ENCODE measurements at regions not wholly inside any gene's neighbourhood (a gene's known extent, or its start where the extent isn't known, plus 50 kb on each side); places are given as distances from the start of the nearest gene placed in this dataset.

DNA sequence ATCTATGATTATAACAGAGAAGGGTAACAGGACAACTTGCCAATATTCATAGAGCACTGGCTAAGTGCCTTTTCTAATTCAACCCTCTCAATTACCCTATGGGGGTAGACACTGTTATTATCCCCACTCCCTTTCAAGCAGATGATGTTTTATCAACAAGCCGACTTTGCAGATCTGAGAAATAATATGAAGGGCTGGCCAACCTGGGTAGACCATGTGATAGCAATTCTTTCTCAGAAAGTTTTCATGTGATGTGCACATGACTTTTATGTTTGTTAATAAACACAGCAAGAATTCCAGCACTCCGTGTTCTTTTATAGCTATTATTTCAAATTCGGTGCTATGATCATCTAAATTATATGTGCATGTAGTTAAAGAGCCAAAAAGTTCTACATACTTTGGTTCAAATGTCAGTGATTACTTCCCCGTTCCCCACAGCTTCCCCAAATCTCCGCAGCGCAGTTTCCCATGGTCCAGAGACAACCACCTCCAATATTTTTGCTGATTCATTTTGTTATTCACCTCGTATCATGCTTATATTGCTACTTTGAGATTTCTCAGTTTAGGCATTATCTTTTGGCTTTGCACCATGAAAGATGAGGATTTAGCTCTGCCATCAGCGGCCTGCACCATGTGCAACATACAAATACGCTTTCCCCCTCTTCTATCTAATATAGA, 96.7 kb upstream of the GADD45A start (continued):
- TF ChIP-seq NR2C1 (IDR thresholded peaks at IDR 0.05) (no peak), GABPA (IDR thresholded peaks at IDR 0.05; ENCODE audit: low read depth) (no peak)

GRCh38 chr1:67589519-67590233, 95.3 kb upstream of the GADD45A start:
- FAIRE-seq (no peak), DNase-seq (ENCODE audit: low read depth, low spot score) (no peak), ATAC-seq (no peak)
- H4K20me1 ChIP-seq (ENCODE audit: control insufficient read depth, insufficient read depth): no peaks in the 10 kb centered on the region
- WGBS (ENCODE audit: insufficient coverage, insufficient replicate concordance, low lambda C conversion rate, missing lambda C conversion rate): 42% methylated on average over 7 of the region's 8 CpGs
- no TSS peak for BruUV-seq (replicated peaks)
- no peaks in the 10 kb centered on the region; the same call in 2 of the 3 replicates for H3K9me3 ChIP-seq (replicated peaks; ENCODE audit: control insufficient read depth, insufficient read depth, low read length)
- H3K4me3 ChIP-seq: no peak overlapping the region
- no peak overlapping the region for H3K9ac ChIP-seq (ENCODE audit: control insufficient read depth, insufficient read depth, low read length)
- no peak overlapping the region for H3K4me2 ChIP-seq (ENCODE audit: control insufficient read depth, insufficient read depth)
- H3K36me3 ChIP-seq (ENCODE audit: control insufficient read depth in 2 of 2, insufficient read depth in 2 of 2, low read length in 1 of 2): no peaks in the 10 kb centered on the region
- ChIA-PET CTCF (interaction anchor here (1.8 to 1.9 kb wide), 2 partner anchors 28 to 171 kb away, joined by 5 read pairs; no protein-coding TSS in a partner anchor), SMC1A (ENCODE audit: uncharacterized antibody, unreplicated experiment) (no interaction called here), POLR2A (no interaction called here), RAD21 (ENCODE audit: unreplicated experiment) (no interaction called here)
- in situ Hi-C loops (cut with MboI) (no loop called here), intact Hi-C loops (cut with micrococcal nuclease; ENCODE audit: unreplicated experiment) (no loop called here)
- H3K27ac ChIP-seq (ENCODE audit: control insufficient read depth, insufficient read depth): no peak overlapping the region
- peaks cover 0 to 3% of the 10 kb centered on the region in 2 experiments; a peak in 1 of 4 replicates for H3K27me3 ChIP-seq (replicated peaks in 1 of 2; ENCODE audit: control insufficient read depth in 2 of 2, insufficient read depth in 2 of 2, low read length in 1 of 2)
- H2AFZ ChIP-seq (ENCODE audit: control insufficient read depth, low read depth, low read length): no peak overlapping the region
- H3K79me2 ChIP-seq (ENCODE audit: control insufficient read depth, insufficient read depth, low read length): no peaks in the 10 kb centered on the region
- H3K4me1 ChIP-seq (ENCODE audit: control insufficient read depth, insufficient read depth, low read length): no peaks in the 10 kb centered on the region
- TF ChIP-seq CBFB (IDR thresholded peaks at IDR 0.05; ENCODE audit: low read depth): no peak
- TF ChIP-seq SIX5 (IDR thresholded peaks at IDR 0.05; ENCODE audit: low read depth, low read length, severe bottlenecking): no peak
- no peak for TF ChIP-seq HCFC1 (IDR thresholded peaks at IDR 0.05; ENCODE audit: low read length)
- TF ChIP-seq, protein P1, sequence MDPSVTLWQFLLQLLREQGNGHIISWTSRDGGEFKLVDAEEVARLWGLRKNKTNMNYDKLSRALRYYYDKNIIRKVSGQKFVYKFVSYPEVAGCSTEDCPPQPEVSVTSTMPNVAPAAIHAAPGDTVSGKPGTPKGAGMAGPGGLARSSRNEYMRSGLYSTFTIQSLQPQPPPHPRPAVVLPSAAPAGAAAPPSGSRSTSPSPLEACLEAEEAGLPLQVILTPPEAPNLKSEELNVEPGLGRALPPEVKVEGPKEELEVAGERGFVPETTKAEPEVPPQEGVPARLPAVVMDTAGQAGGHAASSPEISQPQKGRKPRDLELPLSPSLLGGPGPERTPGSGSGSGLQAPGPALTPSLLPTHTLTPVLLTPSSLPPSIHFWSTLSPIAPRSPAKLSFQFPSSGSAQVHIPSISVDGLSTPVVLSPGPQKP (IDR thresholded peaks at IDR 0.05; ENCODE audit: low read depth, low read length): no peak
- no peak for TF ChIP-seq E2F8 (IDR thresholded peaks at IDR 0.05; ENCODE audit: low read depth, partially characterized antibody)
- no peak for TF ChIP-seq FOXM1 (IDR thresholded peaks at IDR 0.05; ENCODE audit: low read depth, low read length)
- TF ChIP-seq SMAD1 (IDR thresholded peaks at IDR 0.05; ENCODE audit: low read depth, partially characterized antibody): no peak
- TF ChIP-seq FOS (IDR thresholded peaks at IDR 0.05; ENCODE audit: borderline replicate concordance, extremely low read depth, insufficient read length): no peak
- TF ChIP-seq PKNOX1 (IDR thresholded peaks at IDR 0.05): no peak
- no peak for TF ChIP-seq NR2F1 (conservative IDR thresholded peaks at IDR 0.05)
- TF ChIP-seq REST (IDR thresholded peaks at IDR 0.05; ENCODE audit: low read depth, low read length): no peak
- TF ChIP-seq GABPA (IDR thresholded peaks at IDR 0.05; ENCODE audit: low read depth): no peak
- TF ChIP-seq NR2C1 (IDR thresholded peaks at IDR 0.05): no peak

All from GM12878 (cell line).